ENCODE measurements at regions not wholly inside any gene's neighbourhood (a gene's known extent, or its start where the extent isn't known, plus 50 kb on each side); places are given as distances from the start of the nearest gene placed in this dataset.

- no peaks in the 10 kb centered on the region; the same call in 1 of the 2 replicates for H3K36me3 ChIP-seq (ENCODE audit: control insufficient read depth, insufficient read depth, low read length)
Measured at GRCh38 chr11:12319461-12319951, 57.9 kb upstream of the PARVA start.

GRCh38 chr11:12319988-12320387 is 57.4 kb upstream of the PARVA start:
- Histone ChIP-seq H3K27me3 (replicated peaks; ENCODE audit: control insufficient read depth, insufficient read depth, low read length) (no peaks in the 10 kb centered on the region), H3K9me3 (peaks cover 10% of the 10 kb centered on the region; the same call in 1 of the 2 replicates), H3K4me1 (no peaks in the 10 kb centered on the region), H3K36me3 (ENCODE audit: control insufficient read depth, insufficient read depth, low read length) (no peaks in the 10 kb centered on the region; the same call in 1 of the 2 replicates), H3K4me3 (ENCODE audit: low read depth, low read length) (no peak overlapping the region)
- H3K9me3 Mint-ChIP-seq (ENCODE audit: unreplicated experiment): peaks cover 15% of the 10 kb centered on the region
- no peak overlapping the region for H3K4me3 Mint-ChIP-seq (ENCODE audit: unreplicated experiment)
- H3K4me1 Mint-ChIP-seq (ENCODE audit: low read depth, unreplicated experiment): no peaks in the 10 kb centered on the region
- H3K36me3 Mint-ChIP-seq (ENCODE audit: insufficient read depth, unreplicated experiment): no peaks in the 10 kb centered on the region
- TF ChIP-seq CTCF (IDR thresholded peaks at IDR 0.05; ENCODE audit: insufficient read depth in 1 of 2, low read depth in 1 of 2, low read length in 1 of 2, severe bottlenecking in 1 of 2, unreplicated experiment in 1 of 2): no peak
- H3K27me3 Mint-ChIP-seq (ENCODE audit: insufficient read depth, unreplicated experiment): no peaks in the 10 kb centered on the region
- BruUV-seq (replicated peaks): no TSS peak
- DNase-seq: no peak
- ChIA-PET CTCF (interaction anchor here (0.8 kb wide), 1 partner anchor 11 kb away, joined by 3 read pairs; no protein-coding TSS in a partner anchor), POLR2A (no interaction called here)
- intact Hi-C loops (cut with micrococcal nuclease; ENCODE audit: unreplicated experiment): no loop called here
- H3K27ac Mint-ChIP-seq (ENCODE audit: unreplicated experiment): no peak overlapping the region

More at GRCh38 chr11:12319461-12319951, 57.9 kb upstream of the PARVA start:
- Histone ChIP-seq H3K27me3 (replicated peaks; ENCODE audit: control insufficient read depth, insufficient read depth, low read length) (no peaks in the 10 kb centered on the region), H3K4me3 (ENCODE audit: low read depth, low read length) (no peak overlapping the region), H3K4me1 (no peaks in the 10 kb centered on the region), H3K9me3 (peaks cover 10% of the 10 kb centered on the region; the same call in 1 of the 2 replicates)
- POLR2A ChIA-PET: no interaction called here
- Mint-ChIP-seq H3K4me1 (ENCODE audit: low read depth, unreplicated experiment) (no peaks in the 10 kb centered on the region), H3K9me3 (ENCODE audit: unreplicated experiment) (peaks cover 20% of the 10 kb centered on the region), H3K4me3 (ENCODE audit: unreplicated experiment) (no peak overlapping the region), H3K27ac (ENCODE audit: unreplicated experiment) (no peak overlapping the region), H3K27me3 (ENCODE audit: insufficient read depth, unreplicated experiment) (no peaks in the 10 kb centered on the region), H3K36me3 (ENCODE audit: insufficient read depth, unreplicated experiment) (no peaks in the 10 kb centered on the region)
- BruUV-seq (replicated peaks): no TSS peak
- CTCF ChIA-PET: interaction anchor here (0.7 to 0.8 kb wide), 2 partner anchors 12 to 683 kb away, joined by 3 read pairs; no protein-coding TSS in a partner anchor
- intact Hi-C loops (cut with micrococcal nuclease; ENCODE audit: unreplicated experiment): no loop called here
- TF ChIP-seq CTCF (IDR thresholded peaks at IDR 0.05; ENCODE audit: insufficient read depth in 1 of 2, low read depth in 1 of 2, low read length in 1 of 2, severe bottlenecking in 1 of 2, unreplicated experiment in 1 of 2): no peak
- no peak for DNase-seq

- H3K9me3 Mint-ChIP-seq (ENCODE audit: unreplicated experiment): peaks cover 10% of the 10 kb centered on the region
- DNase-seq: no peak
- H3K4me1 Mint-ChIP-seq (ENCODE audit: low read depth, unreplicated experiment): no peaks in the 10 kb centered on the region
- ChIA-PET CTCF (no interaction called here), POLR2A (no interaction called here)
- H3K4me3 ChIP-seq (ENCODE audit: low read depth, low read length): no peak overlapping the region
- H3K4me1 ChIP-seq: no peaks in the 10 kb centered on the region
- BruUV-seq (replicated peaks): no TSS peak
- no peaks in the 10 kb centered on the region for H3K36me3 Mint-ChIP-seq (ENCODE audit: insufficient read depth, unreplicated experiment)
- TF ChIP-seq CTCF (IDR thresholded peaks at IDR 0.05; ENCODE audit: insufficient read depth in 1 of 2, low read depth in 1 of 2, low read length in 1 of 2, severe bottlenecking in 1 of 2, unreplicated experiment in 1 of 2): no peak
- no peak overlapping the region for H3K4me3 Mint-ChIP-seq (ENCODE audit: unreplicated experiment)
- no peak overlapping the region for H3K27ac Mint-ChIP-seq (ENCODE audit: unreplicated experiment)
- intact Hi-C loops (cut with micrococcal nuclease; ENCODE audit: unreplicated experiment): no loop called here
- H3K9me3 ChIP-seq: peaks cover 10% of the 10 kb centered on the region; the same call in 1 of the 2 replicates
- no peaks in the 10 kb centered on the region for H3K27me3 Mint-ChIP-seq (ENCODE audit: insufficient read depth, unreplicated experiment)
- no peaks in the 10 kb centered on the region for H3K27me3 ChIP-seq (replicated peaks; ENCODE audit: control insufficient read depth, insufficient read depth, low read length)
- H3K36me3 ChIP-seq (ENCODE audit: control insufficient read depth, insufficient read depth, low read length): no peaks in the 10 kb centered on the region; the same call in 1 of the 2 replicates
Measured at GRCh38 chr11:12321217-12321937, 56.0 kb upstream of the PARVA start.

Measured in Caco-2 (cell line).